ENCODE measurements at regions not wholly inside any gene's neighbourhood (a gene's known extent, or its start where the extent isn't known, plus 50 kb on each side); places are given as distances from the start of the nearest gene placed in this dataset.

- no peak overlapping the region for H3K27ac ChIP-seq (ENCODE audit: low read length)
- no peak for DNase-seq (ENCODE audit: low read depth, low spot score)
- no CpG with 5 or more reads among the region's 3 CpGs for WGBS (ENCODE audit: insufficient coverage, insufficient read length)
- no peaks in the 10 kb centered on the region; the same call in 1 of the 2 replicates for H3K4me1 ChIP-seq (ENCODE audit: control insufficient read depth, insufficient read depth, low read length)
- H3K4me3 ChIP-seq (ENCODE audit: low read length) = no peak overlapping the region
- no peaks in the 10 kb centered on the region for H3K36me3 ChIP-seq (ENCODE audit: control insufficient read depth, insufficient read depth, low read length)
- H3K27me3 ChIP-seq (ENCODE audit: control insufficient read depth, insufficient read depth, low read length) = no peaks in the 10 kb centered on the region
- H3K9me3 ChIP-seq (ENCODE audit: control insufficient read depth, insufficient read depth, low read length) = no peaks in the 10 kb centered on the region
Measured at GRCh38 chr1:29969576-29969975, 733.3 kb downstream of the PTPRU start.

- no CpG with 5 or more reads among the region's 4 CpGs for WGBS (ENCODE audit: insufficient coverage, insufficient read length)
- H3K9me3 ChIP-seq (ENCODE audit: control insufficient read depth, insufficient read depth, low read length) = no peaks in the 10 kb centered on the region
- no peak for DNase-seq (ENCODE audit: low read depth, low spot score)
- no peaks in the 10 kb centered on the region for H3K36me3 ChIP-seq (ENCODE audit: control insufficient read depth, insufficient read depth, low read length)
- H3K4me1 ChIP-seq (ENCODE audit: control insufficient read depth, insufficient read depth, low read length) = no peaks in the 10 kb centered on the region
- H3K4me3 ChIP-seq (ENCODE audit: low read length) = no peak overlapping the region; the same call in 1 of the 2 replicates
- H3K27ac ChIP-seq (ENCODE audit: low read length) = no peak overlapping the region
- H3K27me3 ChIP-seq (ENCODE audit: control insufficient read depth, insufficient read depth, low read length) = no peaks in the 10 kb centered on the region
Measured at GRCh38 chr1:29967261-29967660, 730.9 kb downstream of the PTPRU start.

- H3K27ac ChIP-seq (ENCODE audit: low read length) = no peak overlapping the region
- no peak for DNase-seq (ENCODE audit: low read depth, low spot score)
- WGBS (ENCODE audit: insufficient coverage, insufficient read length) = no CpG with 5 or more reads among the region's 2 CpGs
- no peaks in the 10 kb centered on the region for H3K27me3 ChIP-seq (ENCODE audit: control insufficient read depth, insufficient read depth, low read length)
- H3K36me3 ChIP-seq (ENCODE audit: control insufficient read depth, insufficient read depth, low read length) = no peaks in the 10 kb centered on the region
- H3K4me1 ChIP-seq (ENCODE audit: control insufficient read depth, insufficient read depth, low read length) = no peaks in the 10 kb centered on the region
- no peaks in the 10 kb centered on the region for H3K9me3 ChIP-seq (ENCODE audit: control insufficient read depth, insufficient read depth, low read length)
- H3K4me3 ChIP-seq (ENCODE audit: low read length) = no peak overlapping the region
Measured at GRCh38 chr1:29966526-29967045, 730.3 kb downstream of the PTPRU start.

- Histone ChIP-seq H3K4me1 (ENCODE audit: control insufficient read depth, insufficient read depth, low read length) (no peaks in the 10 kb centered on the region; the same call in 1 of the 2 replicates), H3K36me3 (ENCODE audit: control insufficient read depth, insufficient read depth, low read length) (no peaks in the 10 kb centered on the region; the same call in 1 of the 2 replicates), H3K9me3 (ENCODE audit: control insufficient read depth, insufficient read depth, low read length) (no peaks in the 10 kb centered on the region), H3K27ac (ENCODE audit: low read length) (no peak overlapping the region), H3K4me3 (ENCODE audit: low read length) (no peak overlapping the region), H3K27me3 (ENCODE audit: control insufficient read depth, insufficient read depth, low read length) (no peaks in the 10 kb centered on the region)
- WGBS (ENCODE audit: insufficient coverage, insufficient read length) = no CpG with 5 or more reads among the region's 18 CpGs
- no peak for DNase-seq (ENCODE audit: low read depth, low spot score)
Measured at GRCh38 chr1:29964718-29965533, 728.6 kb downstream of the PTPRU start.

- no peak for DNase-seq (ENCODE audit: low read depth, low spot score)
- Histone ChIP-seq H3K36me3 (ENCODE audit: control insufficient read depth, insufficient read depth, low read length) (no peaks in the 10 kb centered on the region; the same call in 1 of the 2 replicates), H3K27ac (ENCODE audit: low read length) (no peak overlapping the region), H3K27me3 (ENCODE audit: control insufficient read depth, insufficient read depth, low read length) (no peaks in the 10 kb centered on the region), H3K4me1 (ENCODE audit: control insufficient read depth, insufficient read depth, low read length) (no peaks in the 10 kb centered on the region; the same call in 1 of the 2 replicates), H3K9me3 (ENCODE audit: control insufficient read depth, insufficient read depth, low read length) (no peaks in the 10 kb centered on the region), H3K4me3 (ENCODE audit: low read length) (no peak overlapping the region)
- WGBS (ENCODE audit: insufficient coverage, insufficient read length) = no CpG with 5 or more reads among the region's 7 CpGs
Measured at GRCh38 chr1:29963946-29964345, 727.6 kb downstream of the PTPRU start.

GRCh38 chr1:29962831-29963247 is 726.5 kb downstream of the PTPRU start:
- Histone ChIP-seq H3K4me1 (ENCODE audit: control insufficient read depth, insufficient read depth, low read length) (no peaks in the 10 kb centered on the region; the same call in 1 of the 2 replicates), H3K27ac (ENCODE audit: low read length) (no peak overlapping the region), H3K27me3 (ENCODE audit: control insufficient read depth, insufficient read depth, low read length) (no peaks in the 10 kb centered on the region), H3K9me3 (ENCODE audit: control insufficient read depth, insufficient read depth, low read length) (no peaks in the 10 kb centered on the region), H3K36me3 (ENCODE audit: control insufficient read depth, insufficient read depth, low read length) (no peaks in the 10 kb centered on the region; the same call in 1 of the 2 replicates), H3K4me3 (ENCODE audit: low read length) (no peak overlapping the region)
- WGBS (ENCODE audit: insufficient coverage, insufficient read length) = no CpG with 5 or more reads among the region's 3 CpGs
- no peak for DNase-seq (ENCODE audit: low read depth, low spot score)

DNA sequence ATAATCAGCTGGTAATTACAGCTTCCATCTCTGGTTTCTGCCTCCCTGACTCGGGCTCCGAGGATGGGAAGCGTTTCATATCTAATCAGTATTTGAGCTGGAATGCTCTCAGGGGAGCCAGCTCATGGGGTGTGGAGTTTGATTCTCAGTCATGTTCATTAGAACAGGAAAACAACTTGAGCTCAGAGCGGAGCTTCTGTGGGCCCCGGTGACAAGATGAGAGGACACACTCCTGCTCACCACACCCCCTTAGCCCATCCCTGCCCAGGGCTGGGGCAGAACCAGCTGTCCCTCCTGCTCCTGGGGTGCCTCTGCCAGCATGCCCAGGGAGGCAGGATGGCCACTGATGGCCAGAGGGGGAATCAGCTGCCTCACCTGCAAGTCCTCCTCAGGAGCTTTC is 726.0 kb downstream of the PTPRU start:
- no CpG with 5 or more reads among the region's 5 CpGs for WGBS (ENCODE audit: insufficient coverage, insufficient read length)
- Histone ChIP-seq H3K27ac (ENCODE audit: low read length) (no peak overlapping the region), H3K27me3 (ENCODE audit: control insufficient read depth, insufficient read depth, low read length) (no peaks in the 10 kb centered on the region)

DNA sequence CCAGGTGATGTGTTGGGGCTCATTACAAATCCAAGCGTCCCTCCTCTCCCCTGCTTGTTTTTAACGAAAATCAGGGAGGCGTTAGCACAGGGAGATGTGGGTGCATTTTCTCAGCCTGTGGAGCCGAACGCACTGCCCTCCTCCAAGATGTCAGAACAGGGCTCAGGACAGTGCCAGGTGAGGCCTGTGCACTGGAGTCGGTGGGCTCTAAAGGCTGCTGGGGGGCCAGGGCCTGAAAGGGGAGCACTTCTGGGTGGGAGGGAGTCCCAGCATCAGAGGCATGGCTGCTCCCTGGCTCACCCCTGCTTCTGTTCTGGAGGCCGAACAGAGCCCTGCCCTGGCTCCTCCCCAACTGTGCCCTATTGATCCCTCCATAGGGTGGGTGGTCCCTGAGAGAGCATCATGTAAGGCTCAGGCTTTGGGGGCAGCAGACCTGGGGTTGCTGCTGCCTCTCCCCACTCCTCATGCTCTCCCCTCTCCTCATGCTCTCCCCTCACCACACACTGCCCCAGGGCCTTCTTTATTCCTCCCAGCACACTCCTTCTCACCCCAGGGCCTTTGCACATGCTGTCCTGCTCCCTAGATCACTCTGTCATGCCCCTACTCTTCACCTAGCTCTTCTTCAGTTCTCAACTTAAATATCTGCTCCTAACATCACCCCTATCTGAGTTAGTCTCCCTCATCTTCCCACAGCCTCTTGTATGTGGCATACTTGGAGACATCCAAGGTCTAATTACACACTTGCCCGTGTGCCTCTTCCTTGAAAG is 725.2 kb downstream of the PTPRU start:
- no peak for DNase-seq (ENCODE audit: low read depth, low spot score)
- WGBS (ENCODE audit: insufficient coverage, insufficient read length) = no CpG with 5 or more reads among the region's 8 CpGs
- no peaks in the 10 kb centered on the region; the same call in 1 of the 2 replicates for H3K36me3 ChIP-seq (ENCODE audit: control insufficient read depth, insufficient read depth, low read length)
- H3K4me1 ChIP-seq (ENCODE audit: control insufficient read depth, insufficient read depth, low read length) = no peaks in the 10 kb centered on the region; the same call in 1 of the 2 replicates
- no peak overlapping the region for H3K4me3 ChIP-seq (ENCODE audit: low read length)
- H3K9me3 ChIP-seq (ENCODE audit: control insufficient read depth, insufficient read depth, low read length) = no peaks in the 10 kb centered on the region
- no peak overlapping the region for H3K27ac ChIP-seq (ENCODE audit: low read length)
- H3K27me3 ChIP-seq (ENCODE audit: control insufficient read depth, insufficient read depth, low read length) = no peaks in the 10 kb centered on the region

More for the DNA sequence above, 726.0 kb downstream of the PTPRU start:
- no peaks in the 10 kb centered on the region; the same call in 1 of the 2 replicates for H3K4me1 ChIP-seq (ENCODE audit: control insufficient read depth, insufficient read depth, low read length)
- no peaks in the 10 kb centered on the region for H3K9me3 ChIP-seq (ENCODE audit: control insufficient read depth, insufficient read depth, low read length)
- no peak overlapping the region for H3K4me3 ChIP-seq (ENCODE audit: low read length)
- H3K36me3 ChIP-seq (ENCODE audit: control insufficient read depth, insufficient read depth, low read length) = no peaks in the 10 kb centered on the region; the same call in 1 of the 2 replicates
- DNase-seq (ENCODE audit: low read depth, low spot score) = no peak

GRCh38 chr1:29960876-29961275 is 724.6 kb downstream of the PTPRU start:
- Histone ChIP-seq H3K4me1 (ENCODE audit: control insufficient read depth, insufficient read depth, low read length) (no peaks in the 10 kb centered on the region; the same call in 1 of the 2 replicates), H3K36me3 (ENCODE audit: control insufficient read depth, insufficient read depth, low read length) (no peaks in the 10 kb centered on the region; the same call in 1 of the 2 replicates), H3K4me3 (ENCODE audit: low read length) (no peak overlapping the region), H3K9me3 (ENCODE audit: control insufficient read depth, insufficient read depth, low read length) (no peaks in the 10 kb centered on the region), H3K27me3 (ENCODE audit: control insufficient read depth, insufficient read depth, low read length) (no peaks in the 10 kb centered on the region), H3K27ac (ENCODE audit: low read length) (no peak overlapping the region)
- WGBS (ENCODE audit: insufficient coverage, insufficient read length) = no CpG with 5 or more reads among the region's 10 CpGs
- DNase-seq (ENCODE audit: low read depth, low spot score) = no peak

- DNase-seq (ENCODE audit: low read depth, low spot score) = no peak
Measured at GRCh38 chr1:29960156-29960755, 723.9 kb downstream of the PTPRU start.

More at GRCh38 chr1:29960156-29960755, 723.9 kb downstream of the PTPRU start:
- WGBS (ENCODE audit: insufficient coverage, insufficient read length) = no CpG with 5 or more reads among the region's 10 CpGs
- H3K36me3 ChIP-seq (ENCODE audit: control insufficient read depth, insufficient read depth, low read length) = no peaks in the 10 kb centered on the region; the same call in 1 of the 2 replicates
- H3K27me3 ChIP-seq (ENCODE audit: control insufficient read depth, insufficient read depth, low read length) = no peaks in the 10 kb centered on the region
- H3K4me1 ChIP-seq (ENCODE audit: control insufficient read depth, insufficient read depth, low read length) = no peaks in the 10 kb centered on the region; the same call in 1 of the 2 replicates
- no peak overlapping the region for H3K4me3 ChIP-seq (ENCODE audit: low read length)
- H3K27ac ChIP-seq (ENCODE audit: low read length) = no peak overlapping the region
- H3K9me3 ChIP-seq (ENCODE audit: control insufficient read depth, insufficient read depth, low read length) = no peaks in the 10 kb centered on the region
